OCI-LY7 (cell line): ENCODE measurements at regions not wholly inside any gene's neighbourhood (a gene's known extent, or its start where the extent isn't known, plus 50 kb on each side); places are given as distances from the start of the nearest gene placed in this dataset.

Experiments
- BruUV-seq: library from RNA; stranded (reverse); fragments of 400-500 nt; replicated peaks from 2 replicates; lab custom pipeline; 2021; lab: Mats Ljungman, UMichigan
- CTCF ChIA-PET: fragments of 300-600 bp; sonication (Branson Sonifier 250); formaldehyde crosslinking; loops from one replicate; lab custom pipeline; 2022; ENCODE audit warnings: antibody characterized with exemption; ENCODE audit not compliant: unreplicated experiment; lab: Charles Lee
- POLR2A ChIA-PET: fragments of 300-600 bp; sonication (Branson Sonifier 250); formaldehyde crosslinking; loops from one replicate; lab custom pipeline; 2022; ENCODE audit warnings: antibody characterized with exemption; lab: Charles Lee
- DNase-seq: peaks from one replicate; pipeline ENCODE4 v3.0.0-alpha.2; 2015; ENCODE audit warnings: low spot score
- H2AFZ ChIP-seq: fragments of 200-600 bp; sonication (generic), shearing (Covaris generic); 2 replicates; pipeline ENCODE4 v1.6.1; 2014; ENCODE audit warnings: mild to moderate bottlenecking, antibody characterized with exemption, low read length, moderate library complexity
- H3K27ac ChIP-seq: fragments of 200-600 bp; sonication (generic); 2 replicates; pipeline ENCODE4 v1.5.1; 2014; ENCODE audit warnings: mixed run types, low read depth, mild to moderate bottlenecking, moderate library complexity, low read length, inconsistent platforms; ENCODE audit not compliant: poor library complexity, severe bottlenecking
- H3K36me3 ChIP-seq: fragments of 200-600 bp; sonication (generic); 2 replicates; pipeline ENCODE4 v1.6.1; 2014; ENCODE audit warnings: mild to moderate bottlenecking, antibody characterized with exemption, low read length, moderate library complexity, mixed read lengths; ENCODE audit not compliant: insufficient read depth
- H3K4me1 ChIP-seq: fragments of 200-600 bp; sonication (generic); 2 replicates; pipeline ENCODE4 v1.5.1; 2014; ENCODE audit warnings: mild to moderate bottlenecking, low read length; ENCODE audit not compliant: insufficient read depth, poor library complexity, severe bottlenecking
- H3K4me2 ChIP-seq: fragments of 200-600 bp; sonication (generic); 2 replicates; pipeline ENCODE4 v1.6.1; 2014; ENCODE audit warnings: mild to moderate bottlenecking, low read length
- H3K4me3 ChIP-seq: fragments of 200-600 bp; sonication (generic); 2 replicates; pipeline ENCODE4 v1.5.1; 2014; ENCODE audit warnings: mild to moderate bottlenecking, low read depth, low read length; ENCODE audit not compliant: poor library complexity, severe bottlenecking
- H3K79me2 ChIP-seq: fragments of 200-600 bp; sonication (generic); 2 replicates; pipeline ENCODE4 v1.6.1; 2016; ENCODE audit warnings: low read depth, mild to moderate bottlenecking, low read length, moderate library complexity, mixed read lengths; ENCODE audit not compliant: insufficient read depth
- H3K9me2 ChIP-seq: fragments of 200-600 bp; sonication (generic); 2 replicates; pipeline ENCODE4 v1.6.1; 2016; ENCODE audit warnings: mild to moderate bottlenecking, low read length, mixed read lengths; ENCODE audit not compliant: insufficient read depth
- H3K9me3 ChIP-seq: fragments of 200-600 bp; sonication (generic); 2 replicates; pipeline ENCODE4 v1.6.1; 2014; ENCODE audit warnings: mild to moderate bottlenecking, mixed run types, low read length, mixed read lengths
- H4K20me1 ChIP-seq: fragments of 200-600 bp; sonication (generic); 2 replicates; pipeline ENCODE4 v1.6.1; 2014; ENCODE audit warnings: mild to moderate bottlenecking, antibody characterized with exemption, low read length, moderate library complexity, mixed read lengths; ENCODE audit not compliant: insufficient read depth
- EZH2phosphoT487 ChIP-seq: fragments of 200-600 bp; sonication (generic); IDR thresholded peaks from 2 replicates; pipeline ENCODE4 v1.6.1; 2018; ENCODE audit warnings: low read depth, borderline replicate concordance, mild to moderate bottlenecking, mixed run types, antibody characterized with exemption, low read length, moderate library complexity, mixed read lengths
- intact Hi-C: fragments of 100-400 bp; cut with micrococcal nuclease; formaldehyde crosslinking; loops from one replicate; pipeline ENCODE4 v1.10.0; 2022; ENCODE audit not compliant: unreplicated experiment
- TF ChIP-seq, protein P1 (sequence below): fragments of 200-600 bp; sonication (generic); conservative IDR thresholded peaks from 2 replicates; pipeline ENCODE4 v1.5.1; 2014; ENCODE audit warnings: mild to moderate bottlenecking, antibody characterized with exemption, low read length, moderate library complexity, mixed read lengths

GRCh38 chr2:144597894-144598593 is 78.1 kb upstream of the ZEB2 start:
- no TSS peak for BruUV-seq

DNA sequence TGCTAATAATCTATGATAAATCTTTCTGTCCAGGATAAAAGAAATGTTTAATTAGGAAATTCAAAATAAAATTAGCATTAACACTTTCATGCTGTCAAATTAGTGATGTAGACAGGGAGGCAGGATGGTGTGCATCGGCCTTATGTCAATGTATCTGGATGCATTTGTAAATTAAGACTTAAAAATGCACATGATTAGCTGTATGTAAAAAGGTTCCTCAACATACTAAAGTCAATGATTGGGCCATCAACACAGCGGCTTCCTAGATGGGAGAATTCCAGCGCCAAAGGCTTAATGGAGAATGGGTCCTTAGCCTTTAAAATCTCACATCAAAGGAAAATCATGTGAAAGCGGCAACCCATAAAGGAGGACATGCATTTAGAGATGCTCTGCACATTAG is 77.5 kb upstream of the ZEB2 start:
- Histone ChIP-seq H3K79me2 (no peaks in the 10 kb centered on the region), H4K20me1 (no peaks in the 10 kb centered on the region), H3K9me3 (peaks cover 19% of the 10 kb centered on the region), H3K4me3 (no peak overlapping the region), H3K27ac (no peak overlapping the region), H2AFZ (peak overlapping the region; percentile 96; the same call in 1 of the 2 replicates), H3K9me2 (no peaks in the 10 kb centered on the region), H3K4me1 (peaks cover 37% of the 10 kb centered on the region), H3K4me2 (no peak overlapping the region), H3K36me3 (peaks cover 4% of the 10 kb centered on the region; the same call in 1 of the 2 replicates)
- BruUV-seq = no TSS peak
- no peak for TF ChIP-seq EZH2phosphoT487
- TF ChIP-seq, protein P1, sequence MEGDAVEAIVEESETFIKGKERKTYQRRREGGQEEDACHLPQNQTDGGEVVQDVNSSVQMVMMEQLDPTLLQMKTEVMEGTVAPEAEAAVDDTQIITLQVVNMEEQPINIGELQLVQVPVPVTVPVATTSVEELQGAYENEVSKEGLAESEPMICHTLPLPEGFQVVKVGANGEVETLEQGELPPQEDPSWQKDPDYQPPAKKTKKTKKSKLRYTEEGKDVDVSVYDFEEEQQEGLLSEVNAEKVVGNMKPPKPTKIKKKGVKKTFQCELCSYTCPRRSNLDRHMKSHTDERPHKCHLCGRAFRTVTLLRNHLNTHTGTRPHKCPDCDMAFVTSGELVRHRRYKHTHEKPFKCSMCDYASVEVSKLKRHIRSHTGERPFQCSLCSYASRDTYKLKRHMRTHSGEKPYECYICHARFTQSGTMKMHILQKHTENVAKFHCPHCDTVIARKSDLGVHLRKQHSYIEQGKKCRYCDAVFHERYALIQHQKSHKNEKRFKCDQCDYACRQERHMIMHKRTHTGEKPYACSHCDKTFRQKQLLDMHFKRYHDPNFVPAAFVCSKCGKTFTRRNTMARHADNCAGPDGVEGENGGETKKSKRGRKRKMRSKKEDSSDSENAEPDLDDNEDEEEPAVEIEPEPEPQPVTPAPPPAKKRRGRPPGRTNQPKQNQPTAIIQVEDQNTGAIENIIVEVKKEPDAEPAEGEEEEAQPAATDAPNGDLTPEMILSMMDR = no peak
- ChIA-PET POLR2A (interaction anchor here (0.6 to 3.0 kb wide), 4 partner anchors 11 to 302 kb away, joined by 3 to 24 read pairs (median 4); no protein-coding TSS in a partner anchor), CTCF (no interaction called here)
- intact Hi-C loops = loop anchor here (5.0 kb wide), 2 partner anchors 35 to 105 kb away; no protein-coding TSS in a partner anchor
- DNase-seq = no peak

More at GRCh38 chr2:144597894-144598593, 78.1 kb upstream of the ZEB2 start:
- Histone ChIP-seq H3K9me3 (peaks cover 19% of the 10 kb centered on the region), H3K4me1 (peaks cover 34% of the 10 kb centered on the region), H3K27ac (no peak overlapping the region), H3K9me2 (no peaks in the 10 kb centered on the region), H3K79me2 (no peaks in the 10 kb centered on the region), H2AFZ (no peak overlapping the region), H3K4me2 (no peak overlapping the region), H3K36me3 (peaks cover 4% of the 10 kb centered on the region; the same call in 1 of the 2 replicates), H4K20me1 (no peaks in the 10 kb centered on the region), H3K4me3 (no peak overlapping the region)
- POLR2A ChIA-PET = interaction anchor here (0.6 kb wide), 2 partner anchors 98 to 276 kb away, joined by 3 to 4 read pairs; no protein-coding TSS in a partner anchor
- CTCF ChIA-PET = no interaction called here
- intact Hi-C loops = loop anchor here (5.0 kb wide), 2 partner anchors 36 to 104 kb away; no protein-coding TSS in a partner anchor
- no peak for TF ChIP-seq EZH2phosphoT487
- TF ChIP-seq, protein P1 = no peak
- DNase-seq = no peak
